ENCODE measurements at regions not wholly inside any gene's neighbourhood (a gene's known extent, or its start where the extent isn't known, plus 50 kb on each side); places are given as distances from the start of the nearest gene placed in this dataset.
"Not testable (repeated sequence)": the region's sequence is repeated elsewhere in the genome, so short reads cannot be mapped to it uniquely, and the experiment has no call there.

DNA sequence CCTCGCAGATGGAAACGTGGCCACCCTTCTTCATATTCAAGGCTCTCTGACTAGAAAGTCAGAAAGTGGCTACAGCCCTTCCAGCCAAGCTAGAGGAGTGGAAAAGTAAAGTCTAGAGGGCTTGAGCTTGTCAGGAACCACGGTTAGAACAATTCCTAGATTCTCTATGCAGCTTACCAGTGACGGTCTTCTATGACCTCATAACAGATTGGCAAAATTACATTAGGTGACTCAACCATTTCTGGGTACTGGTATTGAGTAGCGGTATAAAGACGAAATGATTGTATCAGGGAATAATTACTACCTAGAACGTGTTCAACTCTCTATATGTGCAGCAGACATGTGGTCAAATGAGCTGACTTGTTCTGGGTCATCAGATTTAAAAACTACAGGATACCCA, 155.0 kb upstream of the RUNX1 start:
- DNase-seq (ENCODE audit: low read depth) = no peak

GRCh38 chr21:35203093-35203977, 154.2 kb upstream of the RUNX1 start:
- DNase-seq (ENCODE audit: low read depth) = peak; percentile 88

DNA sequence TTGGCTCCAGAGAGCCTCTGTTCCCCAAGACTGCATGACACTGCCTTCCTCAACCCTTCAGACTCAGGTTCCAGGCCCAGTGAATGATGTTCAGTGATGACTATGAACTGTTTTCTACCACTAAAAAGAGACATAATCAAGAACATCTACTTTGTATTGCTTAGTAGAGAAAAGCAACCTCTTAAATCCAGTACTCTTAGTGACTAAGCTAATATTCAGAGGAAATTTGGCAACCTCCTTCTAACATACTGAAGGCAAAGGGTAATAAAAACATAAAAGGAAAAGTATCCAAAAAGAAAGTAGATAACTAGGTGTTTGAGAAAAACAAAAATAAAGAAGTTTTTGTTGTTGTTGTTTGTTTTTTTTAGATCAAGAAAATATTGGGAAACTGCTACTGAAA, 153.3 kb upstream of the RUNX1 start:
- peak; percentile 32 for DNase-seq (ENCODE audit: low read depth)

DNA sequence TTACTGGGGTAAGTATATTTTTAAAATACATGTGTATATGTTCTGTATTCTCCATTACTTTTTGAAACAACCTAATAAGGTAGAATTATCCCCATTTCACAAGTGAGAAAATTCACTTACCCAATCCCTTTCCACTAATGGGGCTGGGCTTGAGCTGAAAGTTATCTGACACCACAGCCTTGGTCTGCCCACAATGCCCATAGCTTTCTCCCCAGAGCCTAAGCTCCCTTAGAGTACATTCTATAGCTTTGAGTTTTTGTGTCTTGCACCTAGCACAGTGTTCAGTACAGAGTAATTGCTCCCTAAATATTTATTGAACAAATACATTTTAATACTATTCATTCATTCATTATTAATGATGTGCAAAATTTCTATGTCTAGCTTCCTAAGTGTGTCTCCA, 152.7 kb upstream of the RUNX1 start:
- no peak for DNase-seq (ENCODE audit: low read depth)

- no peak for DNase-seq (ENCODE audit: low read depth)
Observed at GRCh38 chr21:35201288-35201687, 152.2 kb upstream of the RUNX1 start.

DNA sequence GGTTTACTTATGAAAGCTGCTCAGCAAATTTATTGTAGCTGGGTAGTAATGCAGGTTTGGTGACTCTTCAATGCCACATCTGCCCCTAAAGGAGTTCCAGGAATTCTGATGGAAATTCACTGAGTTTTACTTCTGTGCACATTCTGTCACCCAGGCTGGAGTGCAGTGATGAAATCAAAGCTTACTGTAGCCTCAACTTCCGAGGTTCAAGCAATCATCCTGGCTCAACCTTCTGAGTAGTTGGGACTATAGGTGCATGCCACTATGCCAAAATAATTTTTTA, 150.6 kb upstream of the RUNX1 start:
- no peak for DNase-seq (ENCODE audit: low read depth)

- DNase-seq (ENCODE audit: low read depth) = no peak
Observed at GRCh38 chr21:35198982-35199732, 150.1 kb upstream of the RUNX1 start.

DNA sequence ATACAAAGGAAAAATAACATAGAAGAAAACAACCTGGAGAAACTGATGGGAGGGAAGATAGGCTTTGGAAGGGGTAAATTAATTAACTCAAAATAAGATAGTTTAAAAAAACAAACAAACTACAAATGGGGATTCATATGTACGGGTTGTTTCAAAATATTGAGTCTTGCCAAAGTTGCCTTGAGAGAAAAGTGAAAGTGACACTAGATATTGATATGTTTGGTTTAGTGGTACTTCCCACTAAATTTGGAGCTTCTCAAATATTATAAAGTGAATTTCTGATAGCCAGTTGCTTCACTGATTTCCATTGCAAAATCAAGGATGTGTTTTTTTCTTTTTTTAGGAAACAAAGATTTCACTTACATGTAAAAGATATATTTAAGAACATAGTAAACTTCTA, 149.5 kb upstream of the RUNX1 start:
- DNase-seq (ENCODE audit: low read depth) = no peak

DNA sequence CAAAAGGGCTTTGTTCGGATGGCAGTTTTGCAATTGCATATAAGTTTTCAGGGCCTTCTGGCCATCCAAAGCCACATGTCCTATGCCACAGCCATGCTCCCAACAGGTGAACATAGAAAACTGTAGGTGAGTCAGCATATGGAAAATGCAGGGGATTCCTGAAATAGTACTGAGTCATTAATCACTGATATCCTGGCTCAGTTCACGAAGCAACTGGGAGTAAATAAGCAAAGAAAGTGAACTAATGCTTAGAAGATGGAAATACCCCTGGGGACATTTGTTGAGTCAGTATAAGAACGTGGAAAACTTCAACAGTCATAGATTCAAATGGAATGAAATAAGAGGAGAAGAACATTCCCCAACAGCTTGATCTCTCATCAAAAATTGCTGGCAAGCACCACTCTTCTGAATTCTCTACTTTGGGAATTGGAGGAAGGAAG, 148.9 kb upstream of the RUNX1 start:
- peak; percentile 98 for DNase-seq (ENCODE audit: low read depth)

DNA sequence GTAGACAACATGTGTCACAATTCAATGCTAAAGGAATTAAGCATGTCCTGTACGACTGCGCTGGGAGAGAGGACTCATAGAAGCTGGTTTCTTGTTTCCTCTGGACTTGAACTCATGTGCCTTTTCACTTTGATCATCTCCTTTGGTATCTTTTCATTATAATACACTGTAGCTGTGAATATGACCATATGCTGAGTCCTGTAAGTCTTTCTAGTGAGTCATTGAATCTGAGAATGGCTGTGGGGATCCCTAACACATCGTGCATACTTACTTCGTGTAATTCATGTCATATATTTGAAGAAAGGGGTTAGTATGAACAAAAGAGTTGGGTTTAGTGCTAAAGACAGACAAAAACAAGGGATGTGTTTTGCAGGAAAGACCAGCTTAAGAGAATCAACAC, 148.1 kb upstream of the RUNX1 start:
- DNase-seq (ENCODE audit: low read depth) = no peak

DNA sequence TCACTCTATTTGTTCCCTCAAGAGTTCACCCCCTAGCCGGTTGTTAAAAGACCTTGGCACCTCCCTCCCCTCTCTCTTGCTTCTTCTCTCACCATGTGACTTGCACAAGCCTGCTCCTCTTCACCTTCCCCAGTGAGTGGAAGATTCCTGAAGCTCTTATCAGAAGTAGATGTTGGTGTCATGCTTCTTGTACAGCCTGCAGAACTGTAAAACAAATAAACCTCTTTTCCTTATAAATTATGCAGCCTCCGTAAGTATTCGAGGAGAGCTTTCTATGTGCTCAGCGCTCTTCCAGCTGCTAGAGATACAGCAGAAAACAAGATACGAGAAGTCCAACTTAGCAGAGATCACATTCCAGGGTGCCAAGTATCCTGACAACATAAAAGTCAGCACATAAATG, 147.0 kb upstream of the RUNX1 start:
- no peak for DNase-seq (ENCODE audit: low read depth)

DNA sequence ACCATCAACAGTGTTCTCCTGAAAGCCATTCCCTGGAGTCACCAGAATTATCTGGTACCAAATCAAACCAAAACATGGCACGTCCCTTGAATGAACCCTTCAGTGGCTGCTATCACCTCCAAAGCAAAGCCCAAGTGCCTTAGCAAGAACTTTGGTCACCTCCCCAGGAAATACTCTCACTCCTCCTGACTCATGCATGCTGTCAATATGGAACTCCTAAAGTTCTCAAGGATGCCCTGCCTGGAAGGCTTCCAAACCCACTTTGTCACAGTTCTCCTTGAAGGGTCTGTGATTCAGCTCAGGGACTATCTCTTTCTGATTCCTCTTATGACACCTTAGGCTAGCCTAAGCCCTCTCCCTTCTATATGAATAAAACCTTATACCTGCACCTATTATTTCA, 146.1 kb upstream of the RUNX1 start:
- no peak for DNase-seq (ENCODE audit: low read depth)

- DNase-seq (ENCODE audit: low read depth) = no peak
Observed at GRCh38 chr21:35191754-35192153, 142.7 kb upstream of the RUNX1 start.

GRCh38 chr21:35191128-35191527, 142.0 kb upstream of the RUNX1 start:
- DNase-seq (ENCODE audit: low read depth) = no peak

DNA sequence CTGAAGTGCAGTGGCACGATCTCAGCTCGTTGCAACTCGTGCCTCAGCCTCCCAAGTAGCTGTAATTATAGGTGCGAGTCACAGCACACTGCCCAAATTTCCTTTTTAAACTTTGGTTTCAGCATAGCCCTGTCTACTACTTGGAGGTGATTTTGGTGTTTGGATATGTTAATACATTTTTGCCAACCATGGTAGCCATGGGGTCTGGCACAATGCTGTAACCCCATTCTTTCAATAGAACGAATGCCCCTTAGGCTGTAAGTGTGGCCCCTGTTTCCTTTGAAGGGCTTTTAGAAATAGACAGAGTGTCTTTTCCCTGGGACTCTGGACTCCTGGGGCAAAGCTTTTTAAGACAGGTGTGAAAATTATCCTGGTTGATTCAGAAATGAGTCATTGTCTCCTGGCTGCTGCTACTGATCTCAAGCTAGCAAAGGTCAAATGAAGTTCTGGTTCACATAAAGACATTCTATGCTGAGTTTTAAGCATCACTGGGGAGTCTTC, 141.1 kb upstream of the RUNX1 start:
- DNase-seq (ENCODE audit: low read depth) = peak; percentile 80

- DNase-seq (ENCODE audit: low read depth) = peak; percentile 27
Observed at GRCh38 chr21:35189077-35189863, 140.2 kb upstream of the RUNX1 start.

GRCh38 chr21:35183389-35183788, 134.3 kb upstream of the RUNX1 start:
- DNase-seq (ENCODE audit: low read depth) = not testable (repeated sequence)

DNA sequence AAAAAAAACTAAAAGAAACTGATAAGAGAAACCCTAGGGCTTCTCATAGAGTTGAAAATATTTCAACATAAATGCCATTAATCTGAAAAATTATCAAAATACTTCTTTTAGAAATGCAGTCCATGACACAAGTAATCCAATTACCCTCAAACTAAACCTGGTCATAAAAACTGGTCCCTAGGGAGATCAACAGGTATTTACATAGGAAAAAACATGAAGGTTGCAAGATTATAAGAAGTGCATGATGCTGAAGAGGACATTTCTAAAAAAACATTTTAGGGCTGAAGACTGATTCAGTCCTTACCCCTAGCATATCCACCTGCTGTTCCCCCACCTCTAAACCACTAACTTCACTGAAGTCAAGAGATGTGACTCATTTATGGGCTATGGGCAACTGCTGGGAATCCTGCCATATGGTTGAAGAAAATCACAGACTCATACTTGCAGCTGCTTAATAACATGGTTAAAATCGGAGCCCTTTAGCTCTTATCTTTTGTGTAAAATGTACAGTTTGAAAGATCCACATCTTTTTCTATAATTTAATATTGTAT, 131.0 kb upstream of the RUNX1 start:
- peak; percentile 81 for DNase-seq (ENCODE audit: low read depth)

- DNase-seq (ENCODE audit: low read depth) = peak; percentile 40
Observed at GRCh38 chr21:35178827-35179226, 129.7 kb upstream of the RUNX1 start.

DNA sequence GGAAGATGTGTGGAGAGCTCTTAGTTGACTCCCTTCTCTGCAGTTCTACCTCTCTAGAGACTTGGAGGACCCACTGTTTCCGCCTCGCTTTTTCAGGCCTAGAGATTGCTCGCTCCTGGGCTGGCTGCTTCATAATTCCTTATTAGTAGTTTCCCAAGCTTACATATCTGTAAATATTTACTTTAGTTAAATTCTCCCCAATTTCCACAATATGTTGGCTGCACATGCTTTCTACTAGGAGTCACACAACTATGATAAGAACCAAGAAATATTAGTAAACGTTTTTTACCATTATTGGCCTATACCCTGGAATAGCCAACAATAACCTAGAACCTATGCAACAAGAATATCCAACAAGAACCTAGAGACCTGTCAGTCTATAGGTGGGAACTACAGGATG, 129.0 kb upstream of the RUNX1 start:
- no peak for DNase-seq (ENCODE audit: low read depth)

GRCh38 chr21:35172231-35172630, 123.1 kb upstream of the RUNX1 start:
- no peak for DNase-seq (ENCODE audit: low read depth)

DNA sequence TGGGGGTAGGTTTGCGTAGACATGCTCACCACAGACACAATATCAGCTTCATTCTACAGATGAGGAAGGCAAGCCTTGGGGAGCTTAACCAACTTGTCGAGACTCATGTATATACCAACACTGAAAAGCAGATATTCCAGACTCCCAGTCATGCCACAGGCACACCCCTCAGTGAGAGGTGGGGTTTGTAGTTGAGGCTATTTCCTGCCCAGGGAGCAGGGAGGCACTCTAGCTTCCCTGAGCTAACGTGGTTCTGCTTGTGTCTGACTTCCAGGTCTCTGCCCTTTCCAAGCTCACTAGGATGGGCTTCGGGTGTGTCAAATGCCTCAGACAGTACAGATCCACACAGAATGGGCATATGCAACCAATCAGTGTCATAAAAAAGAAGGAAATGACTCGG, 122.3 kb upstream of the RUNX1 start:
- DNase-seq (ENCODE audit: low read depth) = no peak
